Trophoblast cell (in vitro differentiated cells and primary cell): ENCODE measurements at regions not wholly inside any gene's neighbourhood (a gene's known extent, or its start where the extent isn't known, plus 50 kb on each side); places are given as distances from the start of the nearest gene placed in this dataset.
A peak's percentile ranks its signal among the peaks of the same experiment; 100 is the strongest.

Experiments
- DNase-seq, 2 donors: peaks; one replicate each; pipeline ENCODE4 v3.0.0-alpha.2; 2016
- H2AFZ ChIP-seq: 2 replicates; pipeline ENCODE4 v1.6.1; 2013; ENCODE audit warnings: low read length, moderate library complexity, mild to moderate bottlenecking; ENCODE audit not compliant: insufficient read depth, poor library complexity
- H2AK5ac ChIP-seq: 2 replicates; pipeline ENCODE4 v1.6.1; 2013; ENCODE audit warnings: mild to moderate bottlenecking, low read length
- H2BK120ac ChIP-seq: 2 replicates; pipeline ENCODE4 v1.6.1; 2013; ENCODE audit warnings: low read length, mild to moderate bottlenecking, moderate library complexity; ENCODE audit not compliant: insufficient read depth, poor library complexity
- H2BK12ac ChIP-seq: 2 replicates; pipeline ENCODE4 v1.6.1; 2013; ENCODE audit warnings: mild to moderate bottlenecking, low read length, moderate library complexity
- H2BK5ac ChIP-seq: 2 replicates; pipeline ENCODE4 v1.6.1; 2013; ENCODE audit warnings: low read length, low read depth, moderate library complexity, mild to moderate bottlenecking; ENCODE audit not compliant: poor library complexity
- H3K14ac ChIP-seq: 2 replicates; pipeline ENCODE4 v1.6.1; 2013; ENCODE audit warnings: mild to moderate bottlenecking, low read length
- H3K18ac ChIP-seq: 2 replicates; pipeline ENCODE4 v1.6.1; 2013; ENCODE audit warnings: mild to moderate bottlenecking, low read length
- H3K23ac ChIP-seq: 2 replicates; pipeline ENCODE4 v1.6.1; 2013; ENCODE audit warnings: low read length
- H3K27ac ChIP-seq: 2 replicates; pipeline ENCODE4 v1.5.1; 2013; ENCODE audit warnings: low read depth, mild to moderate bottlenecking, inconsistent platforms, low read length, moderate library complexity
- H3K27me3 ChIP-seq: 2 replicates; pipeline ENCODE4 v1.6.1; 2013; ENCODE audit warnings: inconsistent platforms, mild to moderate bottlenecking, low read length, moderate library complexity; ENCODE audit not compliant: insufficient read depth
- H3K36me3 ChIP-seq, 2 experiments: 1 replicate in 1 of 2; 2 replicates in 1 of 2; pipeline ENCODE4 v1.6.1; 2013; ENCODE audit warnings: low read length in 2 of 2, mild to moderate bottlenecking in 2 of 2, moderate library complexity in 1 of 2; ENCODE audit not compliant: insufficient read depth in 2 of 2, control insufficient read depth in 1 of 2
- H3K4ac ChIP-seq: 2 replicates; pipeline ENCODE4 v1.6.1; 2013; ENCODE audit warnings: low read depth, mild to moderate bottlenecking, low read length, moderate library complexity
- H3K4me1 ChIP-seq, 2 experiments: 1 replicate in 1 of 2; 2 replicates in 1 of 2; pipeline ENCODE4 v1.6.1; 2013; ENCODE audit warnings: low read length in 2 of 2, mild to moderate bottlenecking in 2 of 2, moderate library complexity in 1 of 2; ENCODE audit not compliant: insufficient read depth in 2 of 2, control insufficient read depth in 1 of 2
- H3K4me2 ChIP-seq: 2 replicates; pipeline ENCODE4 v1.6.1; 2013; ENCODE audit warnings: inconsistent platforms, mild to moderate bottlenecking, low read length, moderate library complexity
- H3K4me3 ChIP-seq: 2 replicates; pipeline ENCODE4 v1.5.1; 2013; ENCODE audit warnings: mild to moderate bottlenecking, low read depth, low read length, inconsistent platforms
- H3K79me1 ChIP-seq: one replicate; pipeline ENCODE4 v1.6.1; 2013; ENCODE audit warnings: low read length
- H3K79me2 ChIP-seq: 2 replicates; pipeline ENCODE4 v1.6.1; 2013; ENCODE audit warnings: low read length, mild to moderate bottlenecking; ENCODE audit not compliant: control insufficient read depth, insufficient read depth, poor library complexity
- H3K9ac ChIP-seq: 2 replicates; pipeline ENCODE4 v1.6.1; 2013; ENCODE audit warnings: mild to moderate bottlenecking, low read length
- H3K9me3 ChIP-seq: 2 replicates; pipeline ENCODE4 v1.6.1; 2013; ENCODE audit warnings: low read depth, mild to moderate bottlenecking, control low read depth, inconsistent platforms, low read length; ENCODE audit not compliant: insufficient read depth
- H4K12ac ChIP-seq: 2 replicates; pipeline ENCODE4 v1.6.1; 2013; ENCODE audit warnings: low read depth, mild to moderate bottlenecking, low read length, moderate library complexity
- H4K8ac ChIP-seq: 2 replicates; pipeline ENCODE4 v1.6.1; 2013; ENCODE audit warnings: low read depth, mild to moderate bottlenecking, low read length, moderate library complexity
- H4K91ac ChIP-seq: one replicate; pipeline ENCODE4 v1.6.1; 2013; ENCODE audit warnings: low read depth, mild to moderate bottlenecking, low read length, moderate library complexity
- WGBS: extraction: QIAGEN DNeasy Blood & Tissue Kit; methylation state at CpG from one replicate; pipeline ENCODE4 v1.1.7; 2013; ENCODE audit warnings: missing lambda C conversion rate; ENCODE audit not compliant: insufficient read length, insufficient coverage; ENCODE audit errors: extremely low coverage; 5-methylcytosine and 5-hydroxymethylcytosine counted together

GRCh38 chr16:87219287-87219909 is 97.8 kb downstream of the C16orf95 start:
- Histone ChIP-seq H3K9me3 (peaks cover 15% of the 10 kb centered on the region), H4K12ac (no peak overlapping the region), H3K14ac (no peak overlapping the region), H3K4me1 (peaks cover 2 to 3% of the 10 kb centered on the region in 2 experiments), H4K8ac (no peak overlapping the region), H2AK5ac (no peak overlapping the region), H3K79me1 (no peaks in the 10 kb centered on the region), H3K18ac (no peak overlapping the region), H2BK5ac (no peak overlapping the region), H2BK12ac (no peak overlapping the region), H3K27me3 (no peaks in the 10 kb centered on the region), H3K36me3 (no peaks in the 10 kb centered on the region), H3K4me3 (no peak overlapping the region), H2BK120ac (no peak overlapping the region), H3K27ac (no peak overlapping the region), H3K23ac (no peak overlapping the region), H3K79me2 (no peaks in the 10 kb centered on the region), H3K4me2 (no peak overlapping the region), H3K4ac (no peak overlapping the region), H2AFZ (no peak overlapping the region), H3K9ac (no peak overlapping the region), H4K91ac (no peak overlapping the region)
- 86% methylated on average over 1 of the region's 15 CpGs for WGBS
- DNase-seq = no peak

GRCh38 chr16:87221633-87222032 is 95.6 kb downstream of the C16orf95 start:
- Histone ChIP-seq H2AK5ac (no peak overlapping the region), H2BK120ac (no peak overlapping the region), H3K79me1 (peaks cover 1% of the 10 kb centered on the region), H3K4me2 (no peak overlapping the region), H3K9me3 (peaks cover 5% of the 10 kb centered on the region), H3K4ac (no peak overlapping the region), H3K36me3 (no peaks in the 10 kb centered on the region), H3K9ac (no peak overlapping the region), H4K12ac (no peak overlapping the region), H3K27me3 (no peaks in the 10 kb centered on the region), H3K23ac (no peak overlapping the region), H3K79me2 (no peaks in the 10 kb centered on the region), H4K91ac (no peak overlapping the region), H3K14ac (no peak overlapping the region), H2AFZ (no peak overlapping the region), H4K8ac (no peak overlapping the region), H3K27ac (no peak overlapping the region), H3K18ac (no peak overlapping the region), H3K4me3 (no peak overlapping the region), H2BK12ac (no peak overlapping the region), H3K4me1 (peaks cover 3% of the 10 kb centered on the region in 2 experiments), H2BK5ac (no peak overlapping the region)
- WGBS = 100% methylated on average over 1 of the region's 3 CpGs
- DNase-seq = no peak

GRCh38 chr16:87222335-87222734 is 94.9 kb downstream of the C16orf95 start:
- no peak overlapping the region for H2AK5ac ChIP-seq
- H3K18ac ChIP-seq = no peak overlapping the region
- no peak overlapping the region for H3K4ac ChIP-seq
- H2BK12ac ChIP-seq = no peak overlapping the region
- peaks cover 2% of the 10 kb centered on the region for H3K79me1 ChIP-seq
- no peaks in the 10 kb centered on the region for H3K27me3 ChIP-seq
- H3K27ac ChIP-seq = no peak overlapping the region
- no peak overlapping the region for H2BK120ac ChIP-seq
- peaks cover 4 to 5% of the 10 kb centered on the region in 2 experiments for H3K4me1 ChIP-seq
- H2BK5ac ChIP-seq = no peak overlapping the region
- no CpG with 5 or more reads among the region's 1 CpG for WGBS
- no peak overlapping the region for H4K91ac ChIP-seq
- no peak overlapping the region for H3K4me2 ChIP-seq
- peaks cover 5% of the 10 kb centered on the region for H3K9me3 ChIP-seq
- H3K4me3 ChIP-seq = peak overlapping the region; percentile 32
- H4K8ac ChIP-seq = no peak overlapping the region
- H3K9ac ChIP-seq = no peak overlapping the region
- no peaks in the 10 kb centered on the region for H3K36me3 ChIP-seq
- no peak for DNase-seq
- H4K12ac ChIP-seq = no peak overlapping the region
- H2AFZ ChIP-seq = no peak overlapping the region
- H3K79me2 ChIP-seq = no peaks in the 10 kb centered on the region
- H3K14ac ChIP-seq = no peak overlapping the region
- no peak overlapping the region for H3K23ac ChIP-seq

GRCh38 chr16:87223656-87224248 is 93.4 kb downstream of the C16orf95 start:
- no peak overlapping the region for H3K4me3 ChIP-seq
- H3K23ac ChIP-seq = no peak overlapping the region
- H3K36me3 ChIP-seq = no peaks in the 10 kb centered on the region
- no peak overlapping the region for H3K4ac ChIP-seq
- no CpG with 5 or more reads among the region's 3 CpGs for WGBS
- H4K12ac ChIP-seq = no peak overlapping the region
- H2BK120ac ChIP-seq = no peak overlapping the region
- H2BK5ac ChIP-seq = no peak overlapping the region
- H3K18ac ChIP-seq = no peak overlapping the region
- H3K9me3 ChIP-seq = peaks cover 5% of the 10 kb centered on the region
- no peak overlapping the region for H3K4me2 ChIP-seq
- H3K79me2 ChIP-seq = peaks cover 2% of the 10 kb centered on the region
- H3K27ac ChIP-seq = no peak overlapping the region
- H3K9ac ChIP-seq = no peak overlapping the region
- H3K27me3 ChIP-seq = no peaks in the 10 kb centered on the region
- peaks cover 16% of the 10 kb centered on the region in 2 experiments for H3K4me1 ChIP-seq
- no peak overlapping the region for H4K8ac ChIP-seq
- H3K14ac ChIP-seq = no peak overlapping the region
- peaks cover 14% of the 10 kb centered on the region for H3K79me1 ChIP-seq
- no peak overlapping the region for H2BK12ac ChIP-seq
- H2AFZ ChIP-seq = no peak overlapping the region
- no peak overlapping the region for H4K91ac ChIP-seq
- H2AK5ac ChIP-seq = no peak overlapping the region
- no peak for DNase-seq
